Neural progenitor cell (in vitro differentiated cells): ENCODE measurements at regions not wholly inside any gene's neighbourhood (a gene's known extent, or its start where the extent isn't known, plus 50 kb on each side); places are given as distances from the start of the nearest gene placed in this dataset.

Source experiments
- DNase-seq: peaks from one replicate; pipeline ENCODE4 v3.0.0-alpha.2; 2016; ENCODE audit warnings: low spot score
- H2AFZ ChIP-seq: fragments of 200-600 bp; sonication (generic); replicated peaks from 2 replicates; pipeline ENCODE4 v1.6.1; 2016; ENCODE audit warnings: antibody characterized with exemption
- H3F3A ChIP-seq: fragments of 200-600 bp; sonication (generic); 2 replicates; pipeline ENCODE4 v1.6.1; 2016; ENCODE audit warnings: antibody characterized with exemption, low read depth
- H3K27ac ChIP-seq: fragments of 200-600 bp; sonication (generic); 2 replicates; pipeline ENCODE4 v1.5.1; 2016; ENCODE audit warnings: mild to moderate bottlenecking
- H3K27me3 ChIP-seq: fragments of 200-600 bp; sonication (generic); 2 replicates; pipeline ENCODE4 v1.6.1; 2016; ENCODE audit warnings: mild to moderate bottlenecking, moderate library complexity
- H3K36me3 ChIP-seq: fragments of 200-600 bp; sonication (generic); 2 replicates; pipeline ENCODE4 v1.5.1; 2016
- H3K4me1 ChIP-seq: fragments of 200-600 bp; sonication (generic); 2 replicates; pipeline ENCODE4 v1.6.1; 2016; ENCODE audit warnings: mixed run types
- H3K4me2 ChIP-seq: fragments of 200-600 bp; sonication (generic); 2 replicates; pipeline ENCODE4 v1.6.1; 2016
- H3K4me3 ChIP-seq: fragments of 200-600 bp; sonication (generic); 2 replicates; pipeline ENCODE4 v1.5.1; 2016
- H3K79me2 ChIP-seq: fragments of 200-600 bp; sonication (generic); 2 replicates; pipeline ENCODE4 v1.6.1; 2016; ENCODE audit warnings: low read depth
- H3K9ac ChIP-seq: fragments of 200-600 bp; sonication (generic); 2 replicates; pipeline ENCODE4 v1.6.1; 2016
- H3K9me3 ChIP-seq: fragments of 200-600 bp; sonication (generic); 2 replicates; pipeline ENCODE4 v1.5.1; 2016; ENCODE audit warnings: low read depth
- H4K20me1 ChIP-seq: fragments of 200-600 bp; sonication (generic); 2 replicates; pipeline ENCODE4 v1.6.1; 2016; ENCODE audit warnings: low read depth
- H3K27ac Mint-ChIP-seq: 3 replicates; pipeline ENCODE4 v1.8.0; 2021; ENCODE audit warnings: mixed read lengths
- H3K27me3 Mint-ChIP-seq: 2 replicates; pipeline ENCODE4 v1.8.0; 2022; ENCODE audit warnings: low read depth, mild to moderate bottlenecking, inconsistent platforms, moderate library complexity, mixed read lengths; ENCODE audit not compliant: insufficient read depth
- H3K36me3 Mint-ChIP-seq: 3 replicates; pipeline ENCODE4 v1.8.0; 2021; ENCODE audit warnings: mixed read lengths
- H3K4me1 Mint-ChIP-seq: 3 replicates; pipeline ENCODE4 v1.8.0; 2021; ENCODE audit warnings: mixed read lengths
- H3K4me3 Mint-ChIP-seq: 3 replicates; pipeline ENCODE4 v1.8.0; 2021; ENCODE audit warnings: mild to moderate bottlenecking, moderate library complexity, mixed read lengths
- H3K9me3 Mint-ChIP-seq: 3 replicates; pipeline ENCODE4 v1.8.0; 2020; ENCODE audit warnings: mixed read lengths
- CTCF ChIP-seq: fragments of 200-600 bp; sonication (generic); IDR thresholded peaks from 2 replicates; pipeline ENCODE4 v1.5.1; 2017; ENCODE audit warnings: antibody characterized with exemption, mild to moderate bottlenecking
- EZH2 ChIP-seq: fragments of 200-600 bp; sonication (generic); IDR thresholded peaks from 2 replicates; pipeline ENCODE4 v1.6.1; 2017; ENCODE audit warnings: antibody characterized with exemption, mild to moderate bottlenecking, moderate library complexity
- EZH2phosphoT487 ChIP-seq: fragments of 200-600 bp; sonication (generic); IDR thresholded peaks from 2 replicates; pipeline ENCODE4 v1.6.1; 2017; ENCODE audit warnings: antibody characterized with exemption

GRCh38 chr10:130388746-130389145, 252.6 kb downstream of the GLRX3 start:
- no peak for TF ChIP-seq CTCF
- TF ChIP-seq EZH2, result no peak
- TF ChIP-seq EZH2phosphoT487, result no peak
- Mint-ChIP-seq H3K4me3 (no peak overlapping the region), H3K36me3 (no peaks in the 10 kb centered on the region), H3K4me1 (no peaks in the 10 kb centered on the region), H3K27me3 (peaks cover 5% of the 10 kb centered on the region), H3K27ac (no peak overlapping the region), H3K9me3 (peaks cover 22% of the 10 kb centered on the region)
- H2AFZ ChIP-seq, result no peak overlapping the region
- no peak overlapping the region for H3K27ac ChIP-seq
- DNase-seq, result no peak
- H3K4me3 ChIP-seq, result no peak overlapping the region
- H3K4me1 ChIP-seq, result no peaks in the 10 kb centered on the region
- no peak overlapping the region for H3K9ac ChIP-seq
- H3K79me2 ChIP-seq, result no peaks in the 10 kb centered on the region
- no peaks in the 10 kb centered on the region for H4K20me1 ChIP-seq
- no peak overlapping the region for H3K4me2 ChIP-seq
- no peaks in the 10 kb centered on the region for H3K9me3 ChIP-seq
- H3F3A ChIP-seq, result no peaks in the 10 kb centered on the region
- no peaks in the 10 kb centered on the region for H3K36me3 ChIP-seq
- no peaks in the 10 kb centered on the region for H3K27me3 ChIP-seq

- H3K36me3 Mint-ChIP-seq, result no peaks in the 10 kb centered on the region
- no peak for DNase-seq
- H3K9me3 ChIP-seq, result no peaks in the 10 kb centered on the region
Measured at GRCh38 chr10:130389906-130390305, 253.7 kb downstream of the GLRX3 start.

GRCh38 chr10:130392031-130392430, 255.8 kb downstream of the GLRX3 start:
- TF ChIP-seq EZH2, result no peak
- no peak for TF ChIP-seq CTCF
- TF ChIP-seq EZH2phosphoT487, result no peak
- H3K36me3 Mint-ChIP-seq, result no peaks in the 10 kb centered on the region
- peaks cover 5% of the 10 kb centered on the region for H3K4me1 ChIP-seq
- H3K27ac Mint-ChIP-seq, result no peak overlapping the region
- H3K36me3 ChIP-seq, result no peaks in the 10 kb centered on the region
- no peak overlapping the region for H3K4me3 ChIP-seq
- no peaks in the 10 kb centered on the region for H3K4me1 Mint-ChIP-seq
- H2AFZ ChIP-seq, result no peak overlapping the region
- H3K4me2 ChIP-seq, result no peak overlapping the region
- H3K4me3 Mint-ChIP-seq, result no peak overlapping the region
- no peaks in the 10 kb centered on the region for H3K9me3 ChIP-seq
- no peak overlapping the region for H3K27ac ChIP-seq
- DNase-seq, result no peak
- H4K20me1 ChIP-seq, result no peaks in the 10 kb centered on the region
- H3K79me2 ChIP-seq, result no peaks in the 10 kb centered on the region
- peaks cover 15% of the 10 kb centered on the region for H3F3A ChIP-seq
- H3K27me3 ChIP-seq, result no peaks in the 10 kb centered on the region
- peaks cover 5% of the 10 kb centered on the region for H3K27me3 Mint-ChIP-seq
- H3K9me3 Mint-ChIP-seq, result peaks cover 27% of the 10 kb centered on the region
- H3K9ac ChIP-seq, result no peak overlapping the region

More at GRCh38 chr10:130389906-130390305, 253.7 kb downstream of the GLRX3 start:
- no peak overlapping the region for H3K4me2 ChIP-seq
- H3F3A ChIP-seq, result no peaks in the 10 kb centered on the region
- no peaks in the 10 kb centered on the region for H3K36me3 ChIP-seq
- Mint-ChIP-seq H3K27ac (no peak overlapping the region), H3K9me3 (peaks cover 16% of the 10 kb centered on the region), H3K4me3 (no peak overlapping the region), H3K27me3 (peaks cover 5% of the 10 kb centered on the region), H3K4me1 (no peaks in the 10 kb centered on the region)
- no peaks in the 10 kb centered on the region for H3K4me1 ChIP-seq
- no peak overlapping the region for H2AFZ ChIP-seq
- H3K27ac ChIP-seq, result no peak overlapping the region
- no peaks in the 10 kb centered on the region for H3K79me2 ChIP-seq
- no peak overlapping the region for H3K9ac ChIP-seq
- no peak overlapping the region for H3K4me3 ChIP-seq
- no peaks in the 10 kb centered on the region for H4K20me1 ChIP-seq
- no peak for TF ChIP-seq EZH2phosphoT487
- no peak for TF ChIP-seq CTCF
- no peak for TF ChIP-seq EZH2
- H3K27me3 ChIP-seq, result no peaks in the 10 kb centered on the region
